ENCODE measurements at regions not wholly inside any gene's neighbourhood (a gene's known extent, or its start where the extent isn't known, plus 50 kb on each side); places are given as distances from the start of the nearest gene placed in this dataset.

DNA sequence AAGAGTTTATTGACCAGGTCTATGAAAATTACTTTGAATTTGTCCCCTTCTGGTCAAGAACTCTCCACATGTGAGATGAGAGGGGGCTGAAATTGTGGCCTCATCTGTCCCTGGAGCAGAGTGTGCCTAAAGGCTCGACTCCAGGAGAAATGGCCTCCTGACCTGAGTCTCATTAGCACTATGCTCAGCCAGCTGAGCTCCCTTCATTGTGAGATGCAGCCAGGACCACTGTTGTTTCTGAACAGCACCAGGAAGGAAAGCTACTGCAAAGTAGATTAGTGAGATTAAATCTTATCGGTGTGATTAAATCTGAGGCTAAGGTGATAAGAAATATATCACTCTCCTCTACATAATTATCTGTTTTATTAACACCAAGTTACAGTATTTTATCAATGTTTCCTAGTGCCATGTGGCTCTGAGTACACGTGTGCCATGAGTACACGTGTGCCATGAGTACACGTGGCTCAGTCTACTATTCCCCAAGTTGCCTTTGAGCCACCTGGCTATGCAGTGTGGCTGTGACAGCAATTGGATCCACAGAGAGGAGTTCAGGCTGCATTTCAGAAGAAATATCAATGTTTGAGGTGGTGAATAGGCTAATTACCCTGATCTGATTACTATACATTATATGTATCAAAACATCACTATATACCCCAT, 126.9 kb downstream of the IPMK start:
- H3K27me3 Mint-ChIP-seq, result peaks cover 9 to 16% of the 10 kb centered on the region in 2 donors
- no peaks in the 10 kb centered on the region for H3K36me3 ChIP-seq (ENCODE audit: control insufficient read depth in 2 of 2, extremely low read depth in 1 of 2, insufficient read depth in 1 of 2, low read length in 1 of 2)
- H3K36me3 Mint-ChIP-seq, result no peaks in the 10 kb centered on the region
- peaks cover 0 to 8% (median 8%) of the 10 kb centered on the region in 3 donors for H3K4me1 Mint-ChIP-seq
- no peak overlapping the region for H3K4me3 Mint-ChIP-seq
- H3K4me1 ChIP-seq (ENCODE audit: control insufficient read depth in 1 of 2, extremely low read depth in 1 of 2, insufficient read depth in 2 of 2, low read length in 2 of 2), result no peaks in the 10 kb centered on the region
- H3K4me3 ChIP-seq (ENCODE audit: control insufficient read depth in 1 of 2, extremely low read depth in 1 of 2, low read length in 1 of 2), result no peak overlapping the region
- no peak overlapping the region for H3K27ac Mint-ChIP-seq
- no peak overlapping the region for H3K27ac ChIP-seq (ENCODE audit: low read length)
- WGBS (ENCODE audit: insufficient coverage), result 64% methylated on average over 4 of the region's 5 CpGs
- H3K9me3 Mint-ChIP-seq, result peaks cover 0 to 6% (median 3%) of the 10 kb centered on the region in 3 donors
- CTCF ChIA-PET, result no interaction called here
- DNase-seq (no peak), ATAC-seq (replicated peaks in 1 of 4) (no peak)
- H3K27me3 ChIP-seq (replicated peaks in 1 of 2; ENCODE audit: control insufficient read depth in 2 of 2, extremely low read depth in 1 of 2, insufficient read depth in 2 of 2, low read length in 1 of 2), result no peaks in the 10 kb centered on the region
- H3K9me3 ChIP-seq, result no peaks in the 10 kb centered on the region
- POLR2A ChIA-PET, result no interaction called here

GRCh38 chr10:58140054-58140453, 127.6 kb downstream of the IPMK start:
- ChIA-PET CTCF (no interaction called here), POLR2A (no interaction called here)
- peaks cover 0 to 8% (median 8%) of the 10 kb centered on the region in 3 donors for H3K4me1 Mint-ChIP-seq
- Histone ChIP-seq H3K27me3 (replicated peaks in 1 of 2; ENCODE audit: control insufficient read depth in 2 of 2, extremely low read depth in 1 of 2, insufficient read depth in 2 of 2, low read length in 1 of 2) (no peaks in the 10 kb centered on the region), H3K9me3 (no peaks in the 10 kb centered on the region), H3K36me3 (ENCODE audit: control insufficient read depth in 2 of 2, extremely low read depth in 1 of 2, insufficient read depth in 1 of 2, low read length in 1 of 2) (no peaks in the 10 kb centered on the region), H3K4me3 (ENCODE audit: control insufficient read depth in 1 of 2, extremely low read depth in 1 of 2, low read length in 1 of 2) (no peak overlapping the region), H3K4me1 (ENCODE audit: control insufficient read depth in 1 of 2, extremely low read depth in 1 of 2, insufficient read depth in 2 of 2, low read length in 2 of 2) (no peaks in the 10 kb centered on the region), H3K27ac (ENCODE audit: low read length) (no peak overlapping the region)
- no peak overlapping the region for H3K27ac Mint-ChIP-seq
- no peaks in the 10 kb centered on the region for H3K36me3 Mint-ChIP-seq
- peaks cover 0 to 6% (median 3%) of the 10 kb centered on the region in 3 donors for H3K9me3 Mint-ChIP-seq
- no peak overlapping the region for H3K4me3 Mint-ChIP-seq
- DNase-seq, result no peak
- no peak for ATAC-seq (replicated peaks in 1 of 4)
- H3K27me3 Mint-ChIP-seq, result peaks cover 9 to 14% of the 10 kb centered on the region in 2 donors
- no CpG with 5 or more reads among the region's 2 CpGs for WGBS (ENCODE audit: insufficient coverage)

DNA sequence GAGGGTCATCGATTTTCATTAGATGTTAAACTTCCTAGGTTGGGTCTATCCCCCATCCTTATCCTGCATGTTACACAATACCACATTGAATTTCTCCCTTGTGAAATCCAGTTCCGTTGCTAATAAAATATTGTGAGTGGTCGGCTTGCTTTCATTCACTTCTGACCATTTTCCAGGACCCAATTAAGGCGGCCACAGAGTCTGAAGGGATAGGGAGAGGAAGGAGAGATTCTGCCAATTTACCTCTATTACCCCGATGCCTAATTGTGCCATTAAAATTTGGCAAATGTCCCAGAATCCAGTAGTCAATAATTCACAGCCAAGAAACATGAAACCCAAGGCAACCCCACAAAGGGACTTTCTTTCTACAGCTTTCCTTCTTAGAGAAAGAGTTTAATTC, 129.9 kb downstream of the IPMK start:
- peaks cover 9 to 11% of the 10 kb centered on the region in 2 donors for H3K27me3 Mint-ChIP-seq
- DNase-seq (no peak), ATAC-seq (replicated peaks in 1 of 4) (no peak)
- no peak overlapping the region for H3K4me3 ChIP-seq (ENCODE audit: control insufficient read depth in 1 of 2, extremely low read depth in 1 of 2, low read length in 1 of 2)
- CTCF ChIA-PET, result no interaction called here
- no peaks in the 10 kb centered on the region for H3K9me3 ChIP-seq
- WGBS (ENCODE audit: insufficient coverage), result no CpG with 5 or more reads among the region's 5 CpGs
- H3K27me3 ChIP-seq (replicated peaks in 1 of 2; ENCODE audit: control insufficient read depth in 2 of 2, extremely low read depth in 1 of 2, insufficient read depth in 2 of 2, low read length in 1 of 2), result no peaks in the 10 kb centered on the region
- no peaks in the 10 kb centered on the region for H3K4me1 ChIP-seq (ENCODE audit: control insufficient read depth in 1 of 2, extremely low read depth in 1 of 2, insufficient read depth in 2 of 2, low read length in 2 of 2)
- POLR2A ChIA-PET, result no interaction called here
- H3K36me3 ChIP-seq (ENCODE audit: control insufficient read depth in 2 of 2, extremely low read depth in 1 of 2, insufficient read depth in 1 of 2, low read length in 1 of 2), result no peaks in the 10 kb centered on the region
- H3K9me3 Mint-ChIP-seq, result peaks cover 0 to 3% (median 0%) of the 10 kb centered on the region in 3 donors
- no peak overlapping the region for H3K27ac ChIP-seq (ENCODE audit: low read length)
- no peak overlapping the region for H3K27ac Mint-ChIP-seq
- H3K4me3 Mint-ChIP-seq, result no peak overlapping the region
- H3K4me1 Mint-ChIP-seq, result no peaks in the 10 kb centered on the region
- no peaks in the 10 kb centered on the region for H3K36me3 Mint-ChIP-seq

GRCh38 chr10:58115218-58116050, 152.3 kb downstream of the IPMK start:
- Histone ChIP-seq H3K27ac (ENCODE audit: low read length) (no peak overlapping the region), H3K36me3 (ENCODE audit: control insufficient read depth in 2 of 2, extremely low read depth in 1 of 2, insufficient read depth in 1 of 2, low read length in 1 of 2) (no peaks in the 10 kb centered on the region), H3K27me3 (replicated peaks in 1 of 2; ENCODE audit: control insufficient read depth in 2 of 2, extremely low read depth in 1 of 2, insufficient read depth in 2 of 2, low read length in 1 of 2) (no peaks in the 10 kb centered on the region), H3K4me1 (ENCODE audit: control insufficient read depth in 1 of 2, extremely low read depth in 1 of 2, insufficient read depth in 2 of 2, low read length in 2 of 2) (no peaks in the 10 kb centered on the region), H3K4me3 (ENCODE audit: control insufficient read depth in 1 of 2, extremely low read depth in 1 of 2, low read length in 1 of 2) (no peak overlapping the region), H3K9me3 (no peaks in the 10 kb centered on the region)
- 100% methylated on average over 1 of the region's 9 CpGs for WGBS (ENCODE audit: insufficient coverage)
- Mint-ChIP-seq H3K4me1 (no peaks in the 10 kb centered on the region), H3K36me3 (no peaks in the 10 kb centered on the region), H3K4me3 (no peak overlapping the region), H3K9me3 (no peaks in the 10 kb centered on the region), H3K27ac (no peak overlapping the region), H3K27me3 (peaks cover 0 to 4% of the 10 kb centered on the region in 2 donors)
- ChIA-PET CTCF (no interaction called here), POLR2A (no interaction called here)
- DNase-seq (no peak), ATAC-seq (replicated peaks in 1 of 4) (no peak)

DNA sequence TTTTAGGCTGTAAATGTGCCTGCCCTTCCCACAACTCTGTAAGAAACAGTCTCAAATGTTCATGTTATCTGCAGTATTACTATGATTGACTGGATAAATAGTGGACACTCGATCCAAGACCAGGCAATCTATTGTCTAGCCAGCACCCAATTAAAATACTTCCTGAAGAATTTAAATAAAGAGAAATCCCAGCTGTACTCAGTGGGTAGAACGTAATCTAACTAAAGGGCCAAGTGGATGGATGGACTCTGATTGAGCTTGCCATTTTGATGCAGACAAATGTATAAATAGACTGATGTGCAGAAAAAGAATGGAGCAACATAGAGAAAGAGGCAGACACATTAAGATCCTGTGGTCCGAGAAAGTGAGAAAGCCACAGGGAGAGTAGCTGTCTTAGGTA, 158.0 kb downstream of the IPMK start:
- Histone ChIP-seq H3K27ac (ENCODE audit: low read length) (no peak overlapping the region), H3K4me3 (ENCODE audit: control insufficient read depth in 1 of 2, extremely low read depth in 1 of 2, low read length in 1 of 2) (no peak overlapping the region), H3K4me1 (ENCODE audit: control insufficient read depth in 1 of 2, extremely low read depth in 1 of 2, insufficient read depth in 2 of 2, low read length in 2 of 2) (no peaks in the 10 kb centered on the region), H3K36me3 (ENCODE audit: control insufficient read depth in 2 of 2, extremely low read depth in 1 of 2, insufficient read depth in 1 of 2, low read length in 1 of 2) (no peaks in the 10 kb centered on the region), H3K9me3 (no peaks in the 10 kb centered on the region), H3K27me3 (replicated peaks in 1 of 2; ENCODE audit: control insufficient read depth in 2 of 2, extremely low read depth in 1 of 2, insufficient read depth in 2 of 2, low read length in 1 of 2) (peaks cover 0 to 7% of the 10 kb centered on the region in 2 experiments)
- no peaks in the 10 kb centered on the region for H3K36me3 Mint-ChIP-seq
- CTCF ChIA-PET, result no interaction called here
- POLR2A ChIA-PET, result no interaction called here
- no peak overlapping the region for H3K27ac Mint-ChIP-seq
- H3K4me1 Mint-ChIP-seq, result no peaks in the 10 kb centered on the region
- peaks cover 0 to 4% of the 10 kb centered on the region in 2 donors for H3K27me3 Mint-ChIP-seq
- no peak overlapping the region for H3K4me3 Mint-ChIP-seq
- no peaks in the 10 kb centered on the region for H3K9me3 Mint-ChIP-seq
- DNase-seq (no peak), ATAC-seq (replicated peaks in 1 of 4) (no peak)
- WGBS (ENCODE audit: insufficient coverage), result 63% methylated on average over 2 of the region's 3 CpGs

- Histone ChIP-seq H3K27me3 (replicated peaks in 1 of 2; ENCODE audit: control insufficient read depth in 2 of 2, extremely low read depth in 1 of 2, insufficient read depth in 2 of 2, low read length in 1 of 2) (peaks cover 0 to 7% of the 10 kb centered on the region in 2 experiments), H3K4me3 (ENCODE audit: control insufficient read depth in 1 of 2, extremely low read depth in 1 of 2, low read length in 1 of 2) (no peak overlapping the region), H3K4me1 (ENCODE audit: control insufficient read depth in 1 of 2, extremely low read depth in 1 of 2, insufficient read depth in 2 of 2, low read length in 2 of 2) (no peaks in the 10 kb centered on the region), H3K36me3 (ENCODE audit: control insufficient read depth in 2 of 2, extremely low read depth in 1 of 2, insufficient read depth in 1 of 2, low read length in 1 of 2) (no peaks in the 10 kb centered on the region), H3K9me3 (no peaks in the 10 kb centered on the region), H3K27ac (ENCODE audit: low read length) (no peak overlapping the region)
- no peak overlapping the region for H3K27ac Mint-ChIP-seq
- ChIA-PET POLR2A (no interaction called here), CTCF (no interaction called here)
- no peaks in the 10 kb centered on the region for H3K36me3 Mint-ChIP-seq
- H3K9me3 Mint-ChIP-seq, result no peaks in the 10 kb centered on the region
- no CpG with 5 or more reads among the region's 2 CpGs for WGBS (ENCODE audit: insufficient coverage)
- peaks cover 3 to 4% of the 10 kb centered on the region in 2 donors for H3K27me3 Mint-ChIP-seq
- DNase-seq, result no peak
- H3K4me1 Mint-ChIP-seq, result no peaks in the 10 kb centered on the region
- no peak for ATAC-seq (replicated peaks in 1 of 4)
- H3K4me3 Mint-ChIP-seq, result no peak overlapping the region
Measured at GRCh38 chr10:58107506-58107905, 160.2 kb downstream of the IPMK start.

Data from T-cell (primary cell).